ENCODE measurements at regions not wholly inside any gene's neighbourhood (a gene's known extent, or its start where the extent isn't known, plus 50 kb on each side); places are given as distances from the start of the nearest gene placed in this dataset.

GRCh38 chr2:47315475-47315874, 53.6 kb upstream of the EPCAM start:
- no peak for DNase-seq (ENCODE audit: low read depth in 2 of 2, low spot score in 1 of 2)

GRCh38 chr2:47313728-47314127, 55.4 kb upstream of the EPCAM start:
- no peak for DNase-seq (ENCODE audit: low read depth in 2 of 2, low spot score in 1 of 2)

- DNase-seq (ENCODE audit: low read depth in 2 of 2, low spot score in 1 of 2) = no peak
Measured at GRCh38 chr2:47313141-47313691, 55.9 kb upstream of the EPCAM start.

- no peak for DNase-seq (ENCODE audit: low read depth in 2 of 2, low spot score in 1 of 2)
Measured at GRCh38 chr2:47312491-47312850, 56.6 kb upstream of the EPCAM start.

- no peak for DNase-seq (ENCODE audit: low read depth in 2 of 2, low spot score in 1 of 2)
Measured at GRCh38 chr2:47311764-47312490, 57.2 kb upstream of the EPCAM start.

- no peak for DNase-seq (ENCODE audit: low read depth in 2 of 2, low spot score in 1 of 2)
Measured at GRCh38 chr2:47310801-47311560, 58.1 kb upstream of the EPCAM start.

GRCh38 chr2:47309952-47310800, 58.9 kb upstream of the EPCAM start:
- no peak for DNase-seq (ENCODE audit: low read depth in 2 of 2, low spot score in 1 of 2)

- DNase-seq (ENCODE audit: low read depth in 2 of 2, low spot score in 1 of 2) = no peak
Measured at GRCh38 chr2:47309472-47309951, 59.6 kb upstream of the EPCAM start.

- DNase-seq (ENCODE audit: low read depth in 2 of 2, low spot score in 1 of 2) = no peak
Measured at GRCh38 chr2:47307066-47307465, 62.0 kb upstream of the EPCAM start.

- no peak for DNase-seq (ENCODE audit: low read depth in 2 of 2, low spot score in 1 of 2)
Measured at GRCh38 chr2:47304654-47305053, 64.5 kb upstream of the EPCAM start.

- DNase-seq (ENCODE audit: low read depth in 2 of 2, low spot score in 1 of 2) = no peak
Measured at GRCh38 chr2:47303341-47304148, 65.6 kb upstream of the EPCAM start.

- DNase-seq (ENCODE audit: low read depth in 2 of 2, low spot score in 1 of 2) = no peak
Measured at GRCh38 chr2:47302308-47302707, 66.8 kb upstream of the EPCAM start.

- DNase-seq (ENCODE audit: low read depth in 2 of 2, low spot score in 1 of 2) = no peak
Measured at GRCh38 chr2:47301731-47302130, 67.4 kb upstream of the EPCAM start.

- no peak for DNase-seq (ENCODE audit: low read depth in 2 of 2, low spot score in 1 of 2)
Measured at GRCh38 chr2:47301277-47301618, 67.9 kb upstream of the EPCAM start.

- no peak for DNase-seq (ENCODE audit: low read depth in 2 of 2, low spot score in 1 of 2)
Measured at GRCh38 chr2:47300609-47301276, 68.4 kb upstream of the EPCAM start.

GRCh38 chr2:47300081-47300480, 69.0 kb upstream of the EPCAM start:
- DNase-seq (ENCODE audit: low read depth in 2 of 2, low spot score in 1 of 2) = no peak

GRCh38 chr2:47299555-47299954, 69.6 kb upstream of the EPCAM start:
- no peak for DNase-seq (ENCODE audit: low read depth in 2 of 2, low spot score in 1 of 2)

GRCh38 chr2:47298771-47299170, 70.3 kb upstream of the EPCAM start:
- DNase-seq (ENCODE audit: low read depth in 2 of 2, low spot score in 1 of 2) = no peak

GRCh38 chr2:47297767-47298425, 71.2 kb upstream of the EPCAM start:
- no peak for DNase-seq (ENCODE audit: low read depth in 2 of 2, low spot score in 1 of 2)
